ENCODE measurements at regions not wholly inside any gene's neighbourhood (a gene's known extent, or its start where the extent isn't known, plus 50 kb on each side); places are given as distances from the start of the nearest gene placed in this dataset.

GRCh38 chr16:35585411-35585810 is 2126.0 kb downstream of the TP53TG3F start:
- TF ChIP-seq CTCF (optimal IDR thresholded peaks at IDR 0.05 in 1 of 3, IDR thresholded peaks at IDR 0.05 in 1 of 3, conservative IDR thresholded peaks at IDR 0.05 in 1 of 3; ENCODE audit: extremely low read depth in 1 of 3, insufficient read depth in 2 of 3, low read length in 3 of 3) (no peak), EZH2 (IDR thresholded peaks at IDR 0.05; ENCODE audit: low read length) (no peak)

Data from keratinocyte (primary cell).